HepG2 (cell line): ENCODE measurements at regions not wholly inside any gene's neighbourhood (a gene's known extent, or its start where the extent isn't known, plus 50 kb on each side); places are given as distances from the start of the nearest gene placed in this dataset.

Source experiments
- AKNA ChIP-seq: sonication (generic); formaldehyde crosslinking; IDR thresholded peaks from 2 replicates; pipeline ENCODE4 v1.4.0; 2020; ENCODE audit warnings: missing genetic modification reagents, borderline replicate concordance
- CSRNP2 ChIP-seq: sonication (generic); formaldehyde crosslinking; conservative IDR thresholded peaks from 2 replicates; pipeline ENCODE4 v1.8.0; 2022; ENCODE audit warnings: low read depth, missing genetic modification reagents
- ZBTB40 ChIP-seq, 2 experiments: fragments of 450-650 bp in 1 of 2; sonication (generic) in 1 of 2; formaldehyde crosslinking in 1 of 2; IDR thresholded peaks; 2 replicates each; pipeline versions ENCODE4 v1.6.1 to v1.8.0; 2016 to 2022; ENCODE audit warnings: antibody characterized with exemption in 1 of 2, mild to moderate bottlenecking in 1 of 2, missing genetic modification reagents in 1 of 2

- TF ChIP-seq ZBTB40 (IDR thresholded peaks at IDR 0.05) (no peak), ZBTB40 (CRISPR knock-in tag; IDR thresholded peaks at IDR 0.05) (no peak), CSRNP2 (CRISPR knock-in tag) (no peak), AKNA (CRISPR knock-in tag) (no peak)
These were observed 107.8 kb upstream of the ESR1 start (continued) for GRCh38 chr6:151699719-151700118.
